ENCODE measurements at regions not wholly inside any gene's neighbourhood (a gene's known extent, or its start where the extent isn't known, plus 50 kb on each side); places are given as distances from the start of the nearest gene placed in this dataset.
"Not testable (repeated sequence)": the region's sequence is repeated elsewhere in the genome, so short reads cannot be mapped to it uniquely, and the experiment has no call there.

DNA sequence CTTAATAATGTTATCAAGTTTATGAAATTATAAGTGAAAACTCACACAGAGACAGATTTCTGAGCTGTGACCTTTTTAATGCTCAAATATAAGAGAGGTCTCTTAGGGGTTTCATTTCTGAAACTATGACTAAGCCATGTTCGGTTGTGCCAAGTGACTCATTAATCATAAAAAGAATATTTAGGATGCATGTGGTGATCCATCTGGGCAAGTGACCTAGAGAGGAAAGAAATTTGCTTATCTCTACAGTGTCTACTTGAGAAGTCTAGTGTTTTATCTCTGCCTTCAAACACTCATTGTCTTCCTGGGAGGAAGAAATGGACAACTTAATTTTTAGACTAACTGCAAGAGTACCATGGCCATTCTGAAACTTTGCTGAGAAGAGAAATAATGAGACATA lies 545.3 kb upstream of the GRID2 start:
- Mint-ChIP-seq H3K9me3 (peaks cover 38% of the 10 kb centered on the region), H3K4me1 (ENCODE audit: low read depth) (no peaks in the 10 kb centered on the region), H3K36me3 (ENCODE audit: low read depth) (no peaks in the 10 kb centered on the region), H3K4me3 (no peak overlapping the region), H3K27ac (no peak overlapping the region), H3K27me3 (ENCODE audit: insufficient read depth) (no peaks in the 10 kb centered on the region; the same call in 1 of the 2 replicates)
- no peak for DNase-seq
- TF ChIP-seq, protein P1, sequence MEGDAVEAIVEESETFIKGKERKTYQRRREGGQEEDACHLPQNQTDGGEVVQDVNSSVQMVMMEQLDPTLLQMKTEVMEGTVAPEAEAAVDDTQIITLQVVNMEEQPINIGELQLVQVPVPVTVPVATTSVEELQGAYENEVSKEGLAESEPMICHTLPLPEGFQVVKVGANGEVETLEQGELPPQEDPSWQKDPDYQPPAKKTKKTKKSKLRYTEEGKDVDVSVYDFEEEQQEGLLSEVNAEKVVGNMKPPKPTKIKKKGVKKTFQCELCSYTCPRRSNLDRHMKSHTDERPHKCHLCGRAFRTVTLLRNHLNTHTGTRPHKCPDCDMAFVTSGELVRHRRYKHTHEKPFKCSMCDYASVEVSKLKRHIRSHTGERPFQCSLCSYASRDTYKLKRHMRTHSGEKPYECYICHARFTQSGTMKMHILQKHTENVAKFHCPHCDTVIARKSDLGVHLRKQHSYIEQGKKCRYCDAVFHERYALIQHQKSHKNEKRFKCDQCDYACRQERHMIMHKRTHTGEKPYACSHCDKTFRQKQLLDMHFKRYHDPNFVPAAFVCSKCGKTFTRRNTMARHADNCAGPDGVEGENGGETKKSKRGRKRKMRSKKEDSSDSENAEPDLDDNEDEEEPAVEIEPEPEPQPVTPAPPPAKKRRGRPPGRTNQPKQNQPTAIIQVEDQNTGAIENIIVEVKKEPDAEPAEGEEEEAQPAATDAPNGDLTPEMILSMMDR (IDR thresholded peaks at IDR 0.05), result no peak

DNA sequence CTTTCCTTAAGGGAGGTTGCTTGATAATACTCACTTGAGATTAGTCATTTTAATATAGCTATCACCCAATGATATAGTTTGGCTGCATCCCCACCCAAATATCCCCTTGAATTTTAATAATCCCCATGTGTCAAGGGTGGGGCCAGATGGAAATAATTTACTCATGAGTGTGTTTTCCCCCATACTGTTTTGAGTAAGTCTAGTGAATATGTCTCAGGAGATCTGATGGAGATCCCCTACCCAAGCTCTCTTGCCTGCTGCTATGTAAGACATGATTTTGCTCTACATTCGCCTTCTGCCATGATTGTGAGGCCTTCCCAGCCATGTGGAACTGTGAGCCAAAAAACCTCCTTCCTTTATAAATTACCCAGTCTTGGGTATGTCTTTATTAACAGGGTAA lies 539.7 kb upstream of the GRID2 start:
- no peak for DNase-seq
- peaks cover 31% of the 10 kb centered on the region for H3K9me3 Mint-ChIP-seq
- no peaks in the 10 kb centered on the region for H3K4me1 Mint-ChIP-seq (ENCODE audit: low read depth)
- no peak overlapping the region for H3K27ac Mint-ChIP-seq
- TF ChIP-seq, protein P1 (IDR thresholded peaks at IDR 0.05), result no peak
- H3K4me3 Mint-ChIP-seq, result no peak overlapping the region
- H3K36me3 Mint-ChIP-seq (ENCODE audit: low read depth), result 0 out of 2 replicates have a peak, but pooled peaks cover 3% of the 10 kb centered on the region
- H3K27me3 Mint-ChIP-seq (ENCODE audit: insufficient read depth), result no peaks in the 10 kb centered on the region

DNA sequence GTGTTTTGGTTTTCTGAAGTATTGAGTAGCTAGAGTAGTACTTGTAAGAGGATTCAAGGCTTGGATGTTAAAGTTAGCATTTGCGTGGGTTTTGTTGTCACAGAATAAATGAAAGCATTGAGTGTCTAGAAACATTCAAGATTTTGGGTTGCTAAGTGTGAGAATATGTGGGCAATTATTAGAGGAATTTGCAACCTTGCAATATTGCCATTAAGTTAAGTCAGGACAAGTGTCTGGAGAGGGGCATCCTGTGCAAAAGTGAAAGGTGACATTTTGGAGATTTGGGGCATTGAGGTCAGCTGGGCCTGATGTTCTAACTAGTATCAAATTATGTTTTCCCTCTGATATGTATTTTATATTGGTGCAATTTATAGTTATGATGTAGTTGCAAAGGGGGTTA lies 533.9 kb upstream of the GRID2 start:
- H3K4me3 Mint-ChIP-seq, result no peak overlapping the region
- H3K27ac Mint-ChIP-seq, result no peak overlapping the region
- H3K9me3 Mint-ChIP-seq, result peaks cover 39% of the 10 kb centered on the region
- TF ChIP-seq, protein P1 (IDR thresholded peaks at IDR 0.05), result no peak
- DNase-seq, result no peak
- no peaks in the 10 kb centered on the region for H3K27me3 Mint-ChIP-seq (ENCODE audit: insufficient read depth)
- H3K4me1 Mint-ChIP-seq (ENCODE audit: low read depth), result no peaks in the 10 kb centered on the region
- peaks cover under 1% of the 10 kb centered on the region; the same call in 1 of the 2 replicates for H3K36me3 Mint-ChIP-seq (ENCODE audit: low read depth)

DNA sequence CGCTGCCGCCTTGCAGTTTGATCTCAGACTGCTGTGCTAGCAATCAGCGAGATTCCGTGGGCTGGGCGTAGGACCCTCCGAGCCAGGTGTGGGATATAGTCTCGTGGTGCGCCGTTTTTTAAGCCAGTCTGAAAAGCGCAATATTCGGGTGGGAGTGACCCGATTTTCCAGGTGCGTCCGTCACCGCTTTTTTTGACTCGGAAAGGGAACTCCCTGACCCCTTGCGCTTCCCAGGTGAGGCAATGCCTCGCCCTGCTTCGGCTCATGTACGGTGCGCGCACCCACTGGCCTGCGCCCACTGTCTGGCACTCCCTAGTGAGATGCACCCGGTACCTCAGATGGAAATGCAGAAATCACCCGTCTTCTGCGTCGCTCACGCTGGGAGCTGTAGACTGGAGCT lies 512.1 kb upstream of the GRID2 start:
- not testable (repeated sequence) for H3K36me3 Mint-ChIP-seq (ENCODE audit: low read depth); H3K4me1 Mint-ChIP-seq (ENCODE audit: low read depth); H3K4me3 Mint-ChIP-seq; H3K27me3 Mint-ChIP-seq (ENCODE audit: insufficient read depth); DNase-seq; H3K27ac Mint-ChIP-seq
- H3K9me3 Mint-ChIP-seq, result peaks cover 16% of the 10 kb centered on the region

DNA sequence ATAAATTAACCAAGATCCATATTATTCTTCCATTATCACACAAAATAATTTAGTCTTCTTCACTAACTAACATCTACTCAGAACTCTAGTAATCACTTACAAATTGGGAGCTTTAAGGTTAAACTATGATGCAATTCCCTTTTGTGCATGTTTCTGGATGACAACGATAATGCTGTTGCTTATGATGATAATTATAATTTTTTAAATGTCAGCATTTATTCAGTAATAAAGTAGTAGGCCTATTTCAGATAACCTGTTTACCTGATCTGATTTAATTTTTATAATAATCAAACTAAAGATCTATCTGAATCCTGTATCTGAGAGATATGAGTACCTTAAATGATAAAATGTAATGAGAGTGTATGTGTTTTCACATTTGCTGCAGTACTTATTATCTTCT lies 507.8 kb upstream of the GRID2 start:
- Mint-ChIP-seq H3K9me3 (peaks cover 40% of the 10 kb centered on the region), H3K36me3 (ENCODE audit: low read depth) (no peaks in the 10 kb centered on the region), H3K27ac (no peak overlapping the region), H3K27me3 (ENCODE audit: insufficient read depth) (no peaks in the 10 kb centered on the region), H3K4me3 (no peak overlapping the region), H3K4me1 (ENCODE audit: low read depth) (no peaks in the 10 kb centered on the region)
- no peak for DNase-seq
- TF ChIP-seq, protein P1 (IDR thresholded peaks at IDR 0.05), result no peak

DNA sequence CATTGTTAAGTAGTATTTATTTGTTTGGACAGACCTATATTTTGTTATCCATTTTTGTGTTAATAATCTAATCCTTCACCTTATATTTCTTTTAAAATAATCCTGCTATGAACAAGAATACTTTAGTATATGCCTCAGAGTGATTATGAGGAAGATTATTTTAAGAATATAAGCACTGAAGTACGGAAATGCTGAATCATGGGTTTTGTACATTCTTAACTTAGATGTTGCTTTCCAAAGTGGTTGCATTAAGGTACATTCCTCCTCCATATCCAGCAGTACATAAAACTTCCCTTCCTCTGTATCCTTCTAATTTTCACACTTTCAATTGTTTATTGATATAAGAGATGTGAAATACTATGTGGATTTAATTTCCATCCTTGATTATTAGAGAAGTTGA lies 491.4 kb upstream of the GRID2 start:
- TF ChIP-seq, protein P1 (IDR thresholded peaks at IDR 0.05), result no peak
- no peak overlapping the region for H3K4me3 Mint-ChIP-seq
- H3K27me3 Mint-ChIP-seq (ENCODE audit: insufficient read depth), result no peaks in the 10 kb centered on the region
- H3K27ac Mint-ChIP-seq, result no peak overlapping the region
- peaks cover 26% of the 10 kb centered on the region for H3K9me3 Mint-ChIP-seq
- DNase-seq, result no peak
- H3K4me1 Mint-ChIP-seq (ENCODE audit: low read depth), result no peaks in the 10 kb centered on the region
- H3K36me3 Mint-ChIP-seq (ENCODE audit: low read depth), result no peaks in the 10 kb centered on the region

Measured in HFFc6 (cell line).